HCT116 (cell line): ENCODE measurements at regions not wholly inside any gene's neighbourhood (a gene's known extent, or its start where the extent isn't known, plus 50 kb on each side); places are given as distances from the start of the nearest gene placed in this dataset.

Source experiments
- FOSL1 ChIP-seq: IDR thresholded peaks from 2 replicates; pipeline ENCODE4 v1.6.1; 2012; ENCODE audit warnings: low read depth
- POLR2A ChIP-seq: IDR thresholded peaks from 2 replicates; pipeline ENCODE4 v1.7.0; 2011; ENCODE audit warnings: borderline replicate concordance; ENCODE audit not compliant: insufficient read depth, insufficient read length; ENCODE audit errors: extremely low read depth
- TF ChIP-seq, protein P1 (sequence below): IDR thresholded peaks from 2 replicates; pipeline ENCODE4 v1.6.1; 2012; ENCODE audit warnings: low read depth
- TF ChIP-seq, protein P2 (sequence below), 3 experiments: fragments of 200-600 bp in 1 of 3; sonication (generic) in 1 of 3; IDR thresholded peaks in 2 of 3; conservative IDR thresholded peaks in 1 of 3; 2 replicates each; pipeline ENCODE4 v1.5.1; 2012 to 2017; ENCODE audit warnings: low read depth in 2 of 3, low read length in 2 of 3, antibody characterized with exemption in 1 of 3, borderline replicate concordance in 1 of 3, control low read depth in 1 of 3, mild to moderate bottlenecking in 1 of 3, mixed read lengths in 1 of 3, mixed run types in 1 of 3, moderate library complexity in 1 of 3; ENCODE audit not compliant: insufficient read depth in 1 of 3

DNA sequence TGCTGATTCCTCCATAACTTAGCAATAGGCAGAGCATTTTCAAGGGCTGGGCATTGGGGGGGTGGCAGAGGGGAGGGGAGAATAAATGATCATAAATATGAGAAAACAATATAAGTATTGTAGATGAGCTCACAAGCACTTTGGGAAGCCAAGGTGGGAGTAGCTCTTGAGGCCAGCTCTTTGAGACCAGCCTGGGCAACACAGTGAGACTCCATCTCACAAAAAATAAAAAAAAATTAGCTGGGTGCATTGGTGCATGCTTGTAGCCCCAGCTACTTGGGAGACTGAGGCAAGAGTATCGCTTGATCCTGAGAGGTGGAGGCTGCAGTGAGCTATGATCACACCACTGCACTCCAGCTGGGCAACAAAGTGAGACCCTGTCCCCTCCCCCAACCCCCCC lies 75.9 kb downstream of the MYCN start:
- TF ChIP-seq, protein P1, sequence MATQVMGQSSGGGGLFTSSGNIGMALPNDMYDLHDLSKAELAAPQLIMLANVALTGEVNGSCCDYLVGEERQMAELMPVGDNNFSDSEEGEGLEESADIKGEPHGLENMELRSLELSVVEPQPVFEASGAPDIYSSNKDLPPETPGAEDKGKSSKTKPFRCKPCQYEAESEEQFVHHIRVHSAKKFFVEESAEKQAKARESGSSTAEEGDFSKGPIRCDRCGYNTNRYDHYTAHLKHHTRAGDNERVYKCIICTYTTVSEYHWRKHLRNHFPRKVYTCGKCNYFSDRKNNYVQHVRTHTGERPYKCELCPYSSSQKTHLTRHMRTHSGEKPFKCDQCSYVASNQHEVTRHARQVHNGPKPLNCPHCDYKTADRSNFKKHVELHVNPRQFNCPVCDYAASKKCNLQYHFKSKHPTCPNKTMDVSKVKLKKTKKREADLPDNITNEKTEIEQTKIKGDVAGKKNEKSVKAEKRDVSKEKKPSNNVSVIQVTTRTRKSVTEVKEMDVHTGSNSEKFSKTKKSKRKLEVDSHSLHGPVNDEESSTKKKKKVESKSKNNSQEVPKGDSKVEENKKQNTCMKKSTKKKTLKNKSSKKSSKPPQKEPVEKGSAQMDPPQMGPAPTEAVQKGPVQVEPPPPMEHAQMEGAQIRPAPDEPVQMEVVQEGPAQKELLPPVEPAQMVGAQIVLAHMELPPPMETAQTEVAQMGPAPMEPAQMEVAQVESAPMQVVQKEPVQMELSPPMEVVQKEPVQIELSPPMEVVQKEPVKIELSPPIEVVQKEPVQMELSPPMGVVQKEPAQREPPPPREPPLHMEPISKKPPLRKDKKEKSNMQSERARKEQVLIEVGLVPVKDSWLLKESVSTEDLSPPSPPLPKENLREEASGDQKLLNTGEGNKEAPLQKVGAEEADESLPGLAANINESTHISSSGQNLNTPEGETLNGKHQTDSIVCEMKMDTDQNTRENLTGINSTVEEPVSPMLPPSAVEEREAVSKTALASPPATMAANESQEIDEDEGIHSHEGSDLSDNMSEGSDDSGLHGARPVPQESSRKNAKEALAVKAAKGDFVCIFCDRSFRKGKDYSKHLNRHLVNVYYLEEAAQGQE, result no peak
- TF ChIP-seq, protein P2, sequence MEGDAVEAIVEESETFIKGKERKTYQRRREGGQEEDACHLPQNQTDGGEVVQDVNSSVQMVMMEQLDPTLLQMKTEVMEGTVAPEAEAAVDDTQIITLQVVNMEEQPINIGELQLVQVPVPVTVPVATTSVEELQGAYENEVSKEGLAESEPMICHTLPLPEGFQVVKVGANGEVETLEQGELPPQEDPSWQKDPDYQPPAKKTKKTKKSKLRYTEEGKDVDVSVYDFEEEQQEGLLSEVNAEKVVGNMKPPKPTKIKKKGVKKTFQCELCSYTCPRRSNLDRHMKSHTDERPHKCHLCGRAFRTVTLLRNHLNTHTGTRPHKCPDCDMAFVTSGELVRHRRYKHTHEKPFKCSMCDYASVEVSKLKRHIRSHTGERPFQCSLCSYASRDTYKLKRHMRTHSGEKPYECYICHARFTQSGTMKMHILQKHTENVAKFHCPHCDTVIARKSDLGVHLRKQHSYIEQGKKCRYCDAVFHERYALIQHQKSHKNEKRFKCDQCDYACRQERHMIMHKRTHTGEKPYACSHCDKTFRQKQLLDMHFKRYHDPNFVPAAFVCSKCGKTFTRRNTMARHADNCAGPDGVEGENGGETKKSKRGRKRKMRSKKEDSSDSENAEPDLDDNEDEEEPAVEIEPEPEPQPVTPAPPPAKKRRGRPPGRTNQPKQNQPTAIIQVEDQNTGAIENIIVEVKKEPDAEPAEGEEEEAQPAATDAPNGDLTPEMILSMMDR (IDR thresholded peaks at IDR 0.05 in 2 of 3, conservative IDR thresholded peaks at IDR 0.05 in 1 of 3; ENCODE audit: borderline replicate concordance in 1 of 3, insufficient read depth in 1 of 3, low read depth in 2 of 3, low read length in 2 of 3), result no peak
- TF ChIP-seq FOSL1, result no peak
- TF ChIP-seq POLR2A, result no peak
